ENCODE measurements at regions not wholly inside any gene's neighbourhood (a gene's known extent, or its start where the extent isn't known, plus 50 kb on each side); places are given as distances from the start of the nearest gene placed in this dataset.

- no peak for TF ChIP-seq CTCF (IDR thresholded peaks at IDR 0.05)
- H3K4me3 Mint-ChIP-seq (ENCODE audit: unreplicated experiment): no peak overlapping the region
- H3K9me3 Mint-ChIP-seq (ENCODE audit: unreplicated experiment): peaks cover 12% of the 10 kb centered on the region
- no peaks in the 10 kb centered on the region for H3K27me3 Mint-ChIP-seq (ENCODE audit: unreplicated experiment)
- DNase-seq (ENCODE audit: extremely low spot score, unreplicated experiment): no peak
- H3K36me3 Mint-ChIP-seq (ENCODE audit: unreplicated experiment): peaks cover 8% of the 10 kb centered on the region
- peaks cover 2% of the 10 kb centered on the region for H3K4me1 Mint-ChIP-seq (ENCODE audit: unreplicated experiment)
- H3K27ac Mint-ChIP-seq (ENCODE audit: unreplicated experiment): no peak overlapping the region
Measured at GRCh38 chr12:58433959-58434358, 486.3 kb downstream of the LRIG3 start.

- no peak overlapping the region for H3K4me3 Mint-ChIP-seq (ENCODE audit: unreplicated experiment)
- H3K27ac Mint-ChIP-seq (ENCODE audit: unreplicated experiment): no peak overlapping the region
- no peaks in the 10 kb centered on the region for H3K27me3 Mint-ChIP-seq (ENCODE audit: unreplicated experiment)
- peaks cover 2% of the 10 kb centered on the region for H3K4me1 Mint-ChIP-seq (ENCODE audit: unreplicated experiment)
- no peak for DNase-seq (ENCODE audit: extremely low spot score, unreplicated experiment)
- peaks cover 4% of the 10 kb centered on the region for H3K36me3 Mint-ChIP-seq (ENCODE audit: unreplicated experiment)
- H3K9me3 Mint-ChIP-seq (ENCODE audit: unreplicated experiment): peaks cover 5% of the 10 kb centered on the region
- TF ChIP-seq CTCF (IDR thresholded peaks at IDR 0.05): no peak
Measured at GRCh38 chr12:58434726-58435125, 485.6 kb downstream of the LRIG3 start.

- Mint-ChIP-seq H3K27me3 (ENCODE audit: unreplicated experiment) (no peaks in the 10 kb centered on the region), H3K4me1 (ENCODE audit: unreplicated experiment) (peaks cover 2% of the 10 kb centered on the region), H3K27ac (ENCODE audit: unreplicated experiment) (no peak overlapping the region), H3K4me3 (ENCODE audit: unreplicated experiment) (no peak overlapping the region), H3K9me3 (ENCODE audit: unreplicated experiment) (peaks cover 4% of the 10 kb centered on the region), H3K36me3 (ENCODE audit: unreplicated experiment) (peaks cover 3% of the 10 kb centered on the region)
- DNase-seq (ENCODE audit: extremely low spot score, unreplicated experiment): no peak
- no peak for TF ChIP-seq CTCF (IDR thresholded peaks at IDR 0.05)
Measured at GRCh38 chr12:58435647-58436046, 484.7 kb downstream of the LRIG3 start.

GRCh38 chr12:58441483-58441882 is 478.8 kb downstream of the LRIG3 start:
- H3K36me3 Mint-ChIP-seq (ENCODE audit: unreplicated experiment): no peaks in the 10 kb centered on the region
- H3K4me1 Mint-ChIP-seq (ENCODE audit: unreplicated experiment): no peaks in the 10 kb centered on the region

GRCh38 chr12:58443273-58443980 is 476.9 kb downstream of the LRIG3 start:
- Mint-ChIP-seq H3K4me1 (ENCODE audit: unreplicated experiment) (no peaks in the 10 kb centered on the region), H3K36me3 (ENCODE audit: unreplicated experiment) (no peaks in the 10 kb centered on the region)
- DNase-seq (ENCODE audit: extremely low spot score, unreplicated experiment): no peak

More at GRCh38 chr12:58441483-58441882, 478.8 kb downstream of the LRIG3 start:
- Mint-ChIP-seq H3K4me3 (ENCODE audit: unreplicated experiment) (no peak overlapping the region), H3K9me3 (ENCODE audit: unreplicated experiment) (no peaks in the 10 kb centered on the region), H3K27me3 (ENCODE audit: unreplicated experiment) (no peaks in the 10 kb centered on the region), H3K27ac (ENCODE audit: unreplicated experiment) (no peak overlapping the region)
- TF ChIP-seq CTCF (IDR thresholded peaks at IDR 0.05): no peak
- DNase-seq (ENCODE audit: extremely low spot score, unreplicated experiment): no peak

More at GRCh38 chr12:58443273-58443980, 476.9 kb downstream of the LRIG3 start:
- no peaks in the 10 kb centered on the region for H3K9me3 Mint-ChIP-seq (ENCODE audit: unreplicated experiment)
- H3K4me3 Mint-ChIP-seq (ENCODE audit: unreplicated experiment): no peak overlapping the region
- no peak overlapping the region for H3K27ac Mint-ChIP-seq (ENCODE audit: unreplicated experiment)
- H3K27me3 Mint-ChIP-seq (ENCODE audit: unreplicated experiment): no peaks in the 10 kb centered on the region
- TF ChIP-seq CTCF (IDR thresholded peaks at IDR 0.05): peak; percentile 44

All from osteocyte (in vitro differentiated cells).